Vagina (tissue), 2 donors: ENCODE measurements at regions not wholly inside any gene's neighbourhood (a gene's known extent, or its start where the extent isn't known, plus 50 kb on each side); places are given as distances from the start of the nearest gene placed in this dataset.

ENCODE experiments used
- POLR2A ChIP-seq, 2 donors: fragments of 450-650 bp; IDR thresholded peaks; one replicate each; pipeline ENCODE4 v1.6.1; 2017; ENCODE audit warnings: antibody characterized with exemption in 2 of 2, mild to moderate bottlenecking in 2 of 2, moderate library complexity in 2 of 2
- POLR2AphosphoS5 ChIP-seq, 2 donors: sonication (generic); formaldehyde crosslinking; IDR thresholded peaks; one replicate each; pipeline ENCODE4 v1.9.0; 2017; ENCODE audit warnings: antibody characterized with exemption in 2 of 2, mild to moderate bottlenecking in 2 of 2, low read depth in 1 of 2; ENCODE audit not compliant: insufficient read depth in 1 of 2
- TF ChIP-seq, protein P1 (sequence below), 3 experiments: fragments of 450-650 bp in 2 of 3; fragments of 200-600 bp in 1 of 3; sonication (generic) in 1 of 3; IDR thresholded peaks; one replicate each; pipeline ENCODE4 v1.5.1; 2017 to 2019; ENCODE audit warnings: antibody characterized with exemption in 3 of 3, mild to moderate bottlenecking in 2 of 3, moderate library complexity in 2 of 3

DNA sequence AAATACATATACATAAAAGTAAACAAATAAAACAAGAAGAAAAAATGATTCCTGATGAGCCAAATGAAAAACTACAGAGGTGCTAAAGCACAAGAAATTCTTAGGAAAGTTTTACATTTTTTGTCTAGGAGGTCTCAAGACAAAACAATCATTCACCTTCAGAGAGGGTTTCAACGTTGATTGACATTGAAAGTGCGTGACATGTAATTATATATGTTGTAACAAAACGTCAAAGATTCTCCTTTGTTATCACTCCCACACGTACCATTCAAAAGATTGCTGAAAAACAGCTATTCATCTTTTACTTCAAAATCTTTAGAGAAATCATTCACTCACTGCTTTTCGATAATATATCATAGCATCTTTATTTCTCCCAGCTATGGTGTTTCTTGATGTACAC is 375.9 kb downstream of the NEBL start:
- TF ChIP-seq, protein P1, sequence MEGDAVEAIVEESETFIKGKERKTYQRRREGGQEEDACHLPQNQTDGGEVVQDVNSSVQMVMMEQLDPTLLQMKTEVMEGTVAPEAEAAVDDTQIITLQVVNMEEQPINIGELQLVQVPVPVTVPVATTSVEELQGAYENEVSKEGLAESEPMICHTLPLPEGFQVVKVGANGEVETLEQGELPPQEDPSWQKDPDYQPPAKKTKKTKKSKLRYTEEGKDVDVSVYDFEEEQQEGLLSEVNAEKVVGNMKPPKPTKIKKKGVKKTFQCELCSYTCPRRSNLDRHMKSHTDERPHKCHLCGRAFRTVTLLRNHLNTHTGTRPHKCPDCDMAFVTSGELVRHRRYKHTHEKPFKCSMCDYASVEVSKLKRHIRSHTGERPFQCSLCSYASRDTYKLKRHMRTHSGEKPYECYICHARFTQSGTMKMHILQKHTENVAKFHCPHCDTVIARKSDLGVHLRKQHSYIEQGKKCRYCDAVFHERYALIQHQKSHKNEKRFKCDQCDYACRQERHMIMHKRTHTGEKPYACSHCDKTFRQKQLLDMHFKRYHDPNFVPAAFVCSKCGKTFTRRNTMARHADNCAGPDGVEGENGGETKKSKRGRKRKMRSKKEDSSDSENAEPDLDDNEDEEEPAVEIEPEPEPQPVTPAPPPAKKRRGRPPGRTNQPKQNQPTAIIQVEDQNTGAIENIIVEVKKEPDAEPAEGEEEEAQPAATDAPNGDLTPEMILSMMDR (IDR thresholded peaks at IDR 0.05): no peak
- no peak for TF ChIP-seq POLR2AphosphoS5 (IDR thresholded peaks at IDR 0.05; ENCODE audit: insufficient read depth in 1 of 2, low read depth in 1 of 2)
- TF ChIP-seq POLR2A (IDR thresholded peaks at IDR 0.05): no peak
